Esophagus squamous epithelium (tissue), 5 donors: ENCODE measurements at regions not wholly inside any gene's neighbourhood (a gene's known extent, or its start where the extent isn't known, plus 50 kb on each side); places are given as distances from the start of the nearest gene placed in this dataset.
A peak's percentile ranks its signal among the peaks of the same experiment; 100 is the strongest.

Source experiments
- DNase-seq: peaks from one replicate; lab custom pipeline; 2025; lab: John Stamatoyannopoulos, UW
- H3K27ac ChIP-seq, 4 donors: fragments of 200-600 bp; sonication (generic); one replicate each; pipeline ENCODE4 v1.5.1; 2016 to 2019; ENCODE audit warnings: mild to moderate bottlenecking in 1 of 4
- H3K27me3 ChIP-seq, 4 donors: fragments of 200-600 bp; sonication (generic); 1 replicate in 3 of 4; 2 replicates in 1 of 4; pipeline versions ENCODE4 v1.5.1 to v1.6.0; 2017 to 2021; ENCODE audit warnings: antibody characterized with exemption in 1 of 4
- H3K36me3 ChIP-seq, 3 donors: fragments of 200-600 bp; sonication (generic); one replicate each; pipeline ENCODE4 v1.5.1; 2016 to 2019
- H3K4me1 ChIP-seq, 3 donors: fragments of 200-600 bp; sonication (generic); one replicate each; pipeline ENCODE4 v1.5.1; 2017 to 2019
- H3K4me3 ChIP-seq, 4 donors: fragments of 200-600 bp; sonication (generic); 1 replicate in 3 of 4; 2 replicates in 1 of 4; pipeline ENCODE4 v1.5.1; 2016 to 2019; ENCODE audit warnings: mild to moderate bottlenecking in 2 of 4, moderate library complexity in 1 of 4
- H3K9me3 ChIP-seq, 3 donors: fragments of 200-600 bp; sonication (generic); one replicate each; pipeline ENCODE4 v1.5.1; 2016 to 2019
- POLR2A ChIP-seq, 4 donors: fragments of 450-650 bp; IDR thresholded peaks; one replicate each; pipeline ENCODE4 v1.6.1; 2017; ENCODE audit warnings: antibody characterized with exemption in 4 of 4, mild to moderate bottlenecking in 4 of 4, moderate library complexity in 3 of 4
- WGBS, 2 donors: methylation state at CpG; one replicate each; pipeline ENCODE4 v1.1.5; 2018; 5-methylcytosine and 5-hydroxymethylcytosine counted together
- intact Hi-C: fragments of 100-400 bp; cut with DNase I; formaldehyde crosslinking; loops from one replicate; pipeline ENCODE4 v1.15.0; 2022
- TF ChIP-seq, protein P1 (sequence below), 6 experiments: fragments of 450-650 bp in 4 of 6; fragments of 200-600 bp in 2 of 6; sonication (generic) in 2 of 6; IDR thresholded peaks; one replicate each; pipeline ENCODE4 v1.5.1; 2016 to 2019; ENCODE audit warnings: antibody characterized with exemption in 6 of 6, mild to moderate bottlenecking in 4 of 6, moderate library complexity in 4 of 6
- donor health status: DM: yes; HTN: yes; CAD: no.

DNA sequence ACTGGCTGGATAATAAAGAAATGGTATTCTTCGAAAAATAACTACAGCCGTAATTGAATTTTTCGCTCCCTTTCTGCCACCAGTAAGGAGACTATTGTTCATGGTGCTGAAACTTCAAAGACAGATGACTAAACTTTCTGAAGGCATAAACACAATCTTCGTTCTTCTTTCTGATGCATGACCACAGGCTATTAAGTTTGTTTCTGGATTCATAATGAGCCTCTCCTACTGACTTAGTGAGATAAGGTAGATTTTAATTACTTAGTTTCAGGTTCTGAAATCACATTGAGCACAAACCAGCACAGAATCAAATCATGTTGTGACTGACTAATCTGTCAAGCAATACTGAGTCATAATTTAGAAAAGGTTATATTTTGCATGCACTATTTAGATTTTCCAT is 441.8 kb upstream of the CCNG1 start:
- no peaks in the 10 kb centered on the region for H3K36me3 ChIP-seq
- H3K27me3 ChIP-seq = no peaks in the 10 kb centered on the region
- no peak overlapping the region for H3K27ac ChIP-seq
- TF ChIP-seq POLR2A (IDR thresholded peaks at IDR 0.05) = no peak
- TF ChIP-seq, protein P1, sequence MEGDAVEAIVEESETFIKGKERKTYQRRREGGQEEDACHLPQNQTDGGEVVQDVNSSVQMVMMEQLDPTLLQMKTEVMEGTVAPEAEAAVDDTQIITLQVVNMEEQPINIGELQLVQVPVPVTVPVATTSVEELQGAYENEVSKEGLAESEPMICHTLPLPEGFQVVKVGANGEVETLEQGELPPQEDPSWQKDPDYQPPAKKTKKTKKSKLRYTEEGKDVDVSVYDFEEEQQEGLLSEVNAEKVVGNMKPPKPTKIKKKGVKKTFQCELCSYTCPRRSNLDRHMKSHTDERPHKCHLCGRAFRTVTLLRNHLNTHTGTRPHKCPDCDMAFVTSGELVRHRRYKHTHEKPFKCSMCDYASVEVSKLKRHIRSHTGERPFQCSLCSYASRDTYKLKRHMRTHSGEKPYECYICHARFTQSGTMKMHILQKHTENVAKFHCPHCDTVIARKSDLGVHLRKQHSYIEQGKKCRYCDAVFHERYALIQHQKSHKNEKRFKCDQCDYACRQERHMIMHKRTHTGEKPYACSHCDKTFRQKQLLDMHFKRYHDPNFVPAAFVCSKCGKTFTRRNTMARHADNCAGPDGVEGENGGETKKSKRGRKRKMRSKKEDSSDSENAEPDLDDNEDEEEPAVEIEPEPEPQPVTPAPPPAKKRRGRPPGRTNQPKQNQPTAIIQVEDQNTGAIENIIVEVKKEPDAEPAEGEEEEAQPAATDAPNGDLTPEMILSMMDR (IDR thresholded peaks at IDR 0.05) = no peak
- H3K4me1 ChIP-seq = no peaks in the 10 kb centered on the region
- 72 to 82% methylated on average over 4 of the region's 4 CpGs for WGBS, 2 donors
- no peak for DNase-seq
- H3K9me3 ChIP-seq = no peaks in the 10 kb centered on the region
- H3K4me3 ChIP-seq = no peak overlapping the region
- intact Hi-C loops = no loop called here

DNA sequence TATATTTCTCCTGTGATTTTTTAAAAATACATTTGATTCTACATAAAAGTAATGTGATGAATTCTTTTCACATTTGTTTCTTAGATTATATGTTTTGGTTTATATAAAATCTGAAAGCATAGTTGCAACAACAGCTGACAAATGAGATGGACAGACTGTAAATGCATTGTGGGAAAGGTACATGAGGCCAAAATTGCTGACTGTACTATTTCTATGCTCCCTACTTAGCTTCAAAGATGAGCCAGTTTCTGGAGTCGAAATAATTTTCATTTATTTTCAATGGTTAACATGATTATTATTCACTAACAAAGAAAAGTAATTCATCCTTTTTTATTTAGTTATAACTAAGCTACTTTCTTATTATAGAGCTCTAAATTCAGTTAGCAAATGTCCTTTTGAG is 441.3 kb upstream of the CCNG1 start:
- no peaks in the 10 kb centered on the region for H3K9me3 ChIP-seq
- TF ChIP-seq, protein P1 (IDR thresholded peaks at IDR 0.05) = no peak
- TF ChIP-seq POLR2A (IDR thresholded peaks at IDR 0.05) = no peak
- WGBS, 2 donors = 41 to 50% methylated on average over 1 of the region's 1 CpG
- no peak overlapping the region for H3K27ac ChIP-seq
- no peaks in the 10 kb centered on the region for H3K4me1 ChIP-seq
- intact Hi-C loops = no loop called here
- no peak for DNase-seq
- H3K36me3 ChIP-seq = no peaks in the 10 kb centered on the region
- H3K27me3 ChIP-seq = no peaks in the 10 kb centered on the region
- H3K4me3 ChIP-seq = no peak overlapping the region

DNA sequence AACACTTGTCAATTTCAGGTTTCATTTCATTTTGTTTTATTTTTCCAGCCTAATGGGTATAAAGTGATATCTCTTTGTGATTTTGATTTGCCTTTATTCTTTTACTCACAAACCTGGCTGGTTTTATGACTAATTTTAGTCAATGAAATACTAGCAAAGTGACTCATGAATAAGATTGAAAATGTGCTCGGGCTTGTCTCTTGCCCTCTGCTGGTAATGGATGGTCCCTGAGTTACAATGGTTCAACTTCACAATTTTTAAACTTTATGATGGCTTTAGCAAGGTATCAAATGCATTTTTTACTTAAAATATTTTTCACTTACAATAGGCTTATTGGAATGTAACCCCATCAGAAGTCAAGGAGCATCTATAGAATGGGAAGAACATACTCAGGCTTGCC is 431.4 kb upstream of the CCNG1 start:
- H3K4me3 ChIP-seq = no peak overlapping the region
- no peaks in the 10 kb centered on the region for H3K4me1 ChIP-seq
- no peaks in the 10 kb centered on the region for H3K9me3 ChIP-seq
- H3K27ac ChIP-seq = no peak overlapping the region
- 22 to 53% methylated on average over 1 of the region's 1 CpG for WGBS, 2 donors
- no peaks in the 10 kb centered on the region for H3K27me3 ChIP-seq
- TF ChIP-seq, protein P1 (IDR thresholded peaks at IDR 0.05) = peak in 1 of 6 experiments; percentile 14
- TF ChIP-seq POLR2A (IDR thresholded peaks at IDR 0.05) = no peak
- intact Hi-C loops = no loop called here
- H3K36me3 ChIP-seq = no peaks in the 10 kb centered on the region
- DNase-seq = no peak

DNA sequence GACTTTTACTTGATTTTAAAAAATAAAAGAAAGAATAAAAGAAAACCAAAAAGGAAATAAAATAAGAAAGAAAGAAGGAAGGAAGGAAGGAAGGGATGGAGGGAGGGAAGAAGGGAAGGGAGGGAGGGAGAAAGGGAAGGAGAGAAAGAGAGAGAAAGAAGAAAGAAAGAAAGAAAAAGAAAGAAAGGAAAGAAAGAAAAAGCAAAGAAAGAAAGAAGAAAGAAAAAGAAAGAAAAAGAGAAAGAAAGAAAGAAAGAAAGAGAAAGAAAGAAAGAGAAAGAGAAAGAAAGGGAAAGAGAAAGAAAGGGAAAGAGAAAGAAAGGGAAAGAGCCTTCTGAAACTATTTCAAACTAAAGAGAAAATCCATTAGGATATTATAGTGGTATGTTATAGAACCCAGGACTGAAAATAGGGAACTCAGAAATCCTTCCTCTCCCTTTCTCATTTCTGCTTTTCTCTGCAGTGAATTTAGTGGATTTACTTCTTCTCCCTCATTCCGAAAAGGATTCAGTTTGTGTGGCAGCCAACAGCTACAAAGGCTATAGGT is 414.7 kb upstream of the CCNG1 start:
- Histone ChIP-seq H3K4me1 (no peaks in the 10 kb centered on the region), H3K9me3 (no peaks in the 10 kb centered on the region), H3K27me3 (no peaks in the 10 kb centered on the region), H3K27ac (no peak overlapping the region), H3K4me3 (no peak overlapping the region), H3K36me3 (no peaks in the 10 kb centered on the region)
- 71 to 78% methylated on average over 1 of the region's 1 CpG for WGBS, 2 donors
- intact Hi-C loops = no loop called here
- TF ChIP-seq, protein P1 (IDR thresholded peaks at IDR 0.05) = no peak
- TF ChIP-seq POLR2A (IDR thresholded peaks at IDR 0.05) = no peak
- no peak for DNase-seq

DNA sequence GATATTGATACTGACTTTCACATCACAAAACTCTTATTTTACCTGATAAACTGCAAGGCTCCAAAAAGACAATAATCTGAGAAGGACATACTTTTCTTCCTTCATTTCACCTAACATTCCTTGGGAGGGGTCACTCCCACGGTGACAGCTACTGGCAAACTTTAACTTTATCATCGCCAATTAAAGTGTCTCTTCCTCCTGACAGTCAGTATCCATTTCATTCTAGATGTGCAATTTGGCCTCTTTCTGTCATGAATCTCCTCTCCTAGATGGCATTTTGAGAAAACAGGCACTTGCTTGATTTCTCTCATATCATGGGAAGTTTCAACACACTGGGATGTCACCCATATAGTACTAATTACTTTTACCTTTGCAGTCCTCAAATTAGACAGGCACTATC is 413.5 kb upstream of the CCNG1 start:
- intact Hi-C loops = no loop called here
- Histone ChIP-seq H3K27ac (no peak overlapping the region), H3K36me3 (no peaks in the 10 kb centered on the region), H3K4me1 (no peaks in the 10 kb centered on the region), H3K9me3 (no peaks in the 10 kb centered on the region), H3K27me3 (no peaks in the 10 kb centered on the region), H3K4me3 (no peak overlapping the region)
- TF ChIP-seq POLR2A (IDR thresholded peaks at IDR 0.05) = no peak
- TF ChIP-seq, protein P1 (IDR thresholded peaks at IDR 0.05) = no peak
- 69 to 76% methylated on average over 2 of the region's 2 CpGs for WGBS, 2 donors
- no peak for DNase-seq
